H9 (cell line): ENCODE measurements at regions not wholly inside any gene's neighbourhood (a gene's known extent, or its start where the extent isn't known, plus 50 kb on each side); places are given as distances from the start of the nearest gene placed in this dataset.

ENCODE experiments used
- DNase-seq: peaks from one replicate; pipeline ENCODE4 v3.0.0-alpha.2; 2017
- H2AFZ ChIP-seq: one replicate; pipeline ENCODE4 v1.6.1; 2013; ENCODE audit warnings: mild to moderate bottlenecking, low read length, control low read depth, moderate library complexity
- H2AK5ac ChIP-seq: 2 replicates; pipeline ENCODE4 v1.6.1; 2013; ENCODE audit warnings: low read length, control low read depth, mixed read lengths; ENCODE audit not compliant: insufficient read length
- H2BK120ac ChIP-seq: one replicate; pipeline ENCODE4 v1.6.1; 2013; ENCODE audit warnings: low read depth, mild to moderate bottlenecking, low read length, control low read depth, inconsistent platforms; ENCODE audit not compliant: poor library complexity, severe bottlenecking
- H2BK12ac ChIP-seq: 2 replicates; pipeline ENCODE4 v1.6.1; 2013; ENCODE audit warnings: low read length, control low read depth, mixed read lengths, low read depth; ENCODE audit not compliant: insufficient read length
- H2BK15ac ChIP-seq: 2 replicates; pipeline ENCODE4 v1.6.1; 2013; ENCODE audit warnings: low read depth, low read length, control low read depth
- H2BK20ac ChIP-seq: one replicate; pipeline ENCODE4 v1.6.1; 2013; ENCODE audit warnings: low read depth, mild to moderate bottlenecking, low read length, control low read depth, inconsistent platforms; ENCODE audit not compliant: poor library complexity, severe bottlenecking
- H2BK5ac ChIP-seq: 2 replicates; pipeline ENCODE4 v1.6.1; 2013; ENCODE audit warnings: low read length, control low read depth, mixed read lengths; ENCODE audit not compliant: insufficient read length
- H3K14ac ChIP-seq: 2 replicates; pipeline ENCODE4 v1.6.1; 2013; ENCODE audit warnings: low read length, control low read depth; ENCODE audit not compliant: insufficient read depth
- H3K18ac ChIP-seq: 2 replicates; pipeline ENCODE4 v1.6.1; 2013; ENCODE audit warnings: low read depth, mild to moderate bottlenecking, mixed read lengths, low read length, control low read depth; ENCODE audit not compliant: insufficient read length
- H3K23ac ChIP-seq: 2 replicates; pipeline ENCODE4 v1.6.1; 2013; ENCODE audit warnings: low read length, control low read depth, mixed read lengths, low read depth; ENCODE audit not compliant: insufficient read length
- H3K23me2 ChIP-seq: 2 replicates; pipeline ENCODE4 v1.6.1; 2013; ENCODE audit warnings: low read depth, mild to moderate bottlenecking, mixed read lengths, low read length, control low read depth; ENCODE audit not compliant: insufficient read length, poor library complexity, severe bottlenecking
- H3K27ac ChIP-seq: 2 replicates; pipeline ENCODE4 v1.5.1; 2013; ENCODE audit warnings: low read length, control low read depth, mixed read lengths, low read depth; ENCODE audit not compliant: insufficient read length
- H3K27me3 ChIP-seq: 2 replicates; pipeline ENCODE4 v1.6.1; 2013; ENCODE audit warnings: low read length, control low read depth, inconsistent platforms; ENCODE audit not compliant: insufficient read depth
- H3K4ac ChIP-seq: 2 replicates; pipeline ENCODE4 v1.6.1; 2013; ENCODE audit warnings: low read depth, mild to moderate bottlenecking, control low read depth, inconsistent platforms, low read length, moderate library complexity
- H3K4me1 ChIP-seq: 2 replicates; pipeline ENCODE4 v1.6.1; 2013; ENCODE audit warnings: low read length, control low read depth, inconsistent platforms; ENCODE audit not compliant: insufficient read depth
- H3K4me2 ChIP-seq: 2 replicates; pipeline ENCODE4 v1.6.1; 2013; ENCODE audit warnings: low read length, control low read depth, mixed read lengths; ENCODE audit not compliant: insufficient read length, insufficient read depth
- H3K56ac ChIP-seq: 2 replicates; pipeline ENCODE4 v1.6.1; 2013; ENCODE audit warnings: low read depth, mild to moderate bottlenecking, mixed read lengths, low read length, control low read depth; ENCODE audit not compliant: insufficient read length
- H3K79me1 ChIP-seq: 2 replicates; pipeline ENCODE4 v1.6.1; 2013; ENCODE audit warnings: low read depth, mild to moderate bottlenecking, moderate library complexity, low read length, control low read depth, inconsistent platforms; ENCODE audit not compliant: insufficient read depth, poor library complexity, severe bottlenecking
- H3K79me2 ChIP-seq: 2 replicates; pipeline ENCODE4 v1.6.1; 2013; ENCODE audit warnings: low read length, control low read depth, inconsistent platforms; ENCODE audit not compliant: insufficient read depth
- H3K9ac ChIP-seq: 2 replicates; pipeline ENCODE4 v1.6.1; 2013; ENCODE audit warnings: low read length, control low read depth, mixed read lengths; ENCODE audit not compliant: insufficient read length; ENCODE audit errors: extremely low read depth
- H3K9me3 ChIP-seq: one replicate; pipeline ENCODE4 v1.6.1; 2013; ENCODE audit warnings: low read depth, low read length, inconsistent platforms; ENCODE audit not compliant: control insufficient read depth
- H3T11ph ChIP-seq: one replicate; pipeline ENCODE4 v1.6.1; 2013; ENCODE audit warnings: mild to moderate bottlenecking, low read length, control low read depth, inconsistent platforms
- H4K20me1 ChIP-seq: one replicate; pipeline ENCODE4 v1.6.1; 2013; ENCODE audit not compliant: control insufficient read depth, insufficient read length, insufficient read depth
- H4K5ac ChIP-seq: 2 replicates; pipeline ENCODE4 v1.6.1; 2013; ENCODE audit warnings: low read depth, mild to moderate bottlenecking, mixed read lengths, low read length, control low read depth; ENCODE audit not compliant: insufficient read length
- H4K8ac ChIP-seq: replicated peaks from 2 replicates; pipeline ENCODE4 v1.6.1; 2013; ENCODE audit warnings: low read length, control low read depth, mixed read lengths, low read depth; ENCODE audit not compliant: insufficient read length
- H4K91ac ChIP-seq: 2 replicates; pipeline ENCODE4 v1.6.1; 2013; ENCODE audit warnings: low read depth, mild to moderate bottlenecking, moderate library complexity, mixed read lengths, low read length, control low read depth; ENCODE audit not compliant: insufficient read length
- H3K27ac Mint-ChIP-seq, 3 experiments: 2 replicates in 2 of 3; 3 replicates in 1 of 3; pipeline ENCODE4 v1.8.0; 2020 to 2021; ENCODE audit warnings: mixed read lengths in 3 of 3, mild to moderate bottlenecking in 1 of 3, moderate library complexity in 1 of 3
- H3K27me3 Mint-ChIP-seq: 2 replicates; pipeline ENCODE4 v1.8.0; 2021; ENCODE audit warnings: low read depth, mild to moderate bottlenecking, moderate library complexity, mixed read lengths
- H3K36me3 Mint-ChIP-seq, 3 experiments: 2 replicates in 2 of 3; 3 replicates in 1 of 3; pipeline ENCODE4 v1.8.0; 2020 to 2021; ENCODE audit warnings: low read depth in 3 of 3, mixed read lengths in 3 of 3; ENCODE audit not compliant: insufficient read depth in 1 of 3
- H3K4me1 Mint-ChIP-seq, 2 experiments: 2 replicates each; pipeline ENCODE4 v1.8.0; 2020; ENCODE audit warnings: mixed read lengths in 2 of 2
- H3K4me3 Mint-ChIP-seq, 2 experiments: 2 replicates in 1 of 2; 3 replicates in 1 of 2; pipeline ENCODE4 v1.8.0; 2020 to 2021; ENCODE audit warnings: mild to moderate bottlenecking in 2 of 2, mixed read lengths in 2 of 2, moderate library complexity in 1 of 2
- H3K9me3 Mint-ChIP-seq, 2 experiments: 2 replicates in 1 of 2; 3 replicates in 1 of 2; pipeline ENCODE4 v1.8.0; 2020; ENCODE audit warnings: mild to moderate bottlenecking in 2 of 2, mixed read lengths in 2 of 2, moderate library complexity in 1 of 2
- CTCF ChIP-seq: fragments of 200-600 bp; sonication (generic); conservative IDR thresholded peaks from 3 replicates; pipeline ENCODE4 v1.8.0; 2021; ENCODE audit warnings: antibody characterized with exemption, mild to moderate bottlenecking
- WGBS: extraction: QIAGEN DNeasy Blood & Tissue Kit; methylation state at CpG from one replicate; pipeline ENCODE4 v1.1.7; 2013; ENCODE audit warnings: missing lambda C conversion rate, low lambda C conversion rate, mixed read lengths; ENCODE audit not compliant: insufficient read length; ENCODE audit errors: extremely low coverage; 5-methylcytosine and 5-hydroxymethylcytosine counted together

GRCh38 chr2:9778471-9779316, 64.6 kb upstream of the TAF1B start:
- no peak overlapping the region for H2BK15ac ChIP-seq
- H3K23me2 ChIP-seq = no peaks in the 10 kb centered on the region
- H3K18ac ChIP-seq = no peak overlapping the region
- H4K5ac ChIP-seq = no peak overlapping the region
- Mint-ChIP-seq H3K9me3 (peaks cover 0 to 2% of the 10 kb centered on the region in 2 experiments; a peak in 2 of 5 replicates), H3K4me3 (no peak overlapping the region), H3K36me3 (no peaks in the 10 kb centered on the region), H3K27me3 (peaks cover 2% of the 10 kb centered on the region), H3K4me1 (peaks cover 0 to 4% of the 10 kb centered on the region in 2 experiments; a peak in 1 of 4 replicates), H3K27ac (peak overlapping the region in 2 of 3 experiments; percentile 58 to 75; a peak in 2 of 7 replicates)
- H3K4me2 ChIP-seq = no peak overlapping the region
- no peaks in the 10 kb centered on the region for H3K27me3 ChIP-seq
- no peaks in the 10 kb centered on the region for H4K20me1 ChIP-seq
- no peak overlapping the region for H3K56ac ChIP-seq
- no peak overlapping the region for H2BK5ac ChIP-seq
- no peaks in the 10 kb centered on the region for H3K4me1 ChIP-seq
- no peaks in the 10 kb centered on the region for H3K79me1 ChIP-seq
- H2BK120ac ChIP-seq = no peak overlapping the region
- no peak overlapping the region for H3K27ac ChIP-seq
- no peak for TF ChIP-seq CTCF
- no peak overlapping the region for H3K23ac ChIP-seq
- H3T11ph ChIP-seq = no peak overlapping the region
- no peak overlapping the region for H2AFZ ChIP-seq
- H3K9me3 ChIP-seq = no peaks in the 10 kb centered on the region
- H4K8ac ChIP-seq = no peak overlapping the region
- H3K79me2 ChIP-seq = no peaks in the 10 kb centered on the region
- H3K4ac ChIP-seq = no peak overlapping the region
- no peak overlapping the region for H3K14ac ChIP-seq
- no peak overlapping the region for H2AK5ac ChIP-seq
- no peak overlapping the region for H4K91ac ChIP-seq
- no peak overlapping the region for H2BK20ac ChIP-seq
- no peak overlapping the region for H3K9ac ChIP-seq
- no CpG with 5 or more reads among the region's 17 CpGs for WGBS
- no peak overlapping the region for H2BK12ac ChIP-seq
- DNase-seq = no peak
